Gastroesophageal sphincter (tissue), 3 donors: ENCODE measurements at regions not wholly inside any gene's neighbourhood (a gene's known extent, or its start where the extent isn't known, plus 50 kb on each side); places are given as distances from the start of the nearest gene placed in this dataset.

ENCODE experiments used
- POLR2A ChIP-seq, 2 donors: fragments of 450-650 bp; IDR thresholded peaks; one replicate each; pipeline ENCODE4 v1.6.1; 2017; ENCODE audit warnings: antibody characterized with exemption in 2 of 2, mild to moderate bottlenecking in 2 of 2, moderate library complexity in 1 of 2
- TF ChIP-seq, protein P1 (sequence below), 4 experiments: fragments of 200-600 bp in 2 of 4; fragments of 450-650 bp in 2 of 4; sonication (generic) in 1 of 4; IDR thresholded peaks; one replicate each; pipeline ENCODE4 v1.5.1; 2017 to 2019; ENCODE audit warnings: antibody characterized with exemption in 4 of 4, mild to moderate bottlenecking in 2 of 4, moderate library complexity in 2 of 4

DNA sequence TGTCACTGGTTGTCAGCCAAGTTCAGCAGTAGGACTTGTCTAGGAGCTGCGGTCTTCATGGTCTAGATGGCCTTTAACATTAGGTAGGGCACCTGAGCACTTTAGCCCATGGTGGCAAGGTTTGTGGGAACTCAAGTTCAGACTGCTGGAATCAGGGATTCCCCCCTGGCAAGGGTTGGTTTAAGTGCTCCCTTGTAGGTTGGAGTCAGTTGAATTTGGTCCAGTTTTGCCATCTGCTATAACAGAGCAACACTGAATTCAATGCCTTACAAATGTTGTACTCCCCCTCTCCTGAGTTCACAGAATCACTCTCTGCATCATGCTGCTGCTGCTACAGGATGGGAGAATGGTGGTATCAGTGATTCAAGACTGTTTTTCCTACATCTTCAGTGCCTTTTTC is 509.3 kb downstream of the VGLL3 start:
- TF ChIP-seq, protein P1, sequence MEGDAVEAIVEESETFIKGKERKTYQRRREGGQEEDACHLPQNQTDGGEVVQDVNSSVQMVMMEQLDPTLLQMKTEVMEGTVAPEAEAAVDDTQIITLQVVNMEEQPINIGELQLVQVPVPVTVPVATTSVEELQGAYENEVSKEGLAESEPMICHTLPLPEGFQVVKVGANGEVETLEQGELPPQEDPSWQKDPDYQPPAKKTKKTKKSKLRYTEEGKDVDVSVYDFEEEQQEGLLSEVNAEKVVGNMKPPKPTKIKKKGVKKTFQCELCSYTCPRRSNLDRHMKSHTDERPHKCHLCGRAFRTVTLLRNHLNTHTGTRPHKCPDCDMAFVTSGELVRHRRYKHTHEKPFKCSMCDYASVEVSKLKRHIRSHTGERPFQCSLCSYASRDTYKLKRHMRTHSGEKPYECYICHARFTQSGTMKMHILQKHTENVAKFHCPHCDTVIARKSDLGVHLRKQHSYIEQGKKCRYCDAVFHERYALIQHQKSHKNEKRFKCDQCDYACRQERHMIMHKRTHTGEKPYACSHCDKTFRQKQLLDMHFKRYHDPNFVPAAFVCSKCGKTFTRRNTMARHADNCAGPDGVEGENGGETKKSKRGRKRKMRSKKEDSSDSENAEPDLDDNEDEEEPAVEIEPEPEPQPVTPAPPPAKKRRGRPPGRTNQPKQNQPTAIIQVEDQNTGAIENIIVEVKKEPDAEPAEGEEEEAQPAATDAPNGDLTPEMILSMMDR (IDR thresholded peaks at IDR 0.05), result no peak
- no peak for TF ChIP-seq POLR2A (IDR thresholded peaks at IDR 0.05)
